Type B pancreatic cell (in vitro differentiated cells): ENCODE measurements at regions not wholly inside any gene's neighbourhood (a gene's known extent, or its start where the extent isn't known, plus 50 kb on each side); places are given as distances from the start of the nearest gene placed in this dataset.

Experiments used
- DNase-seq: peaks from one replicate; pipeline ENCODE4 v3.0.0; 2021; ENCODE audit warnings: mixed read lengths; ENCODE audit not compliant: unreplicated experiment; ENCODE audit errors: extremely low spot score
- H3K27ac Mint-ChIP-seq: 2 replicates; pipeline ENCODE4 v1.8.0; 2021; ENCODE audit warnings: mild to moderate bottlenecking, mixed read lengths
- H3K27me3 Mint-ChIP-seq: 2 replicates; pipeline ENCODE4 v1.8.0; 2021; ENCODE audit warnings: mixed read lengths
- H3K36me3 Mint-ChIP-seq: 2 replicates; pipeline ENCODE4 v1.8.0; 2021; ENCODE audit warnings: mixed read lengths
- H3K4me1 Mint-ChIP-seq: one replicate; pipeline ENCODE4 v1.8.0; 2021; ENCODE audit warnings: mixed read lengths; ENCODE audit not compliant: unreplicated experiment
- H3K4me3 Mint-ChIP-seq: 2 replicates; pipeline ENCODE4 v1.8.0; 2021; ENCODE audit warnings: mild to moderate bottlenecking, mixed read lengths
- H3K9me3 Mint-ChIP-seq: 2 replicates; pipeline ENCODE4 v1.8.0; 2021; ENCODE audit warnings: mixed read lengths
- CTCF ChIP-seq: fragments of 200-600 bp; sonication (generic); conservative IDR thresholded peaks from 2 replicates; pipeline ENCODE4 v1.5.0; 2021; ENCODE audit warnings: antibody characterized with exemption, mild to moderate bottlenecking

GRCh38 chr2:128714851-128715312, 396.2 kb upstream of the HS6ST1 start:
- Mint-ChIP-seq H3K27me3 (peaks cover 10% of the 10 kb centered on the region), H3K4me1 (no peaks in the 10 kb centered on the region), H3K27ac (no peak overlapping the region), H3K4me3 (no peak overlapping the region), H3K9me3 (peaks cover 7% of the 10 kb centered on the region), H3K36me3 (no peaks in the 10 kb centered on the region)
- DNase-seq = peak; percentile 56
- TF ChIP-seq CTCF = no peak

- no peak overlapping the region for H3K4me3 Mint-ChIP-seq
- H3K27me3 Mint-ChIP-seq = peaks cover 10% of the 10 kb centered on the region
- H3K9me3 Mint-ChIP-seq = peaks cover 11% of the 10 kb centered on the region
- H3K27ac Mint-ChIP-seq = no peak overlapping the region
- peak; percentile 43 for DNase-seq
- H3K4me1 Mint-ChIP-seq = no peaks in the 10 kb centered on the region
- no peak for TF ChIP-seq CTCF
- H3K36me3 Mint-ChIP-seq = no peaks in the 10 kb centered on the region
Observed at GRCh38 chr2:128715360-128715759, 396.7 kb upstream of the HS6ST1 start.

- Mint-ChIP-seq H3K4me1 (no peaks in the 10 kb centered on the region), H3K27ac (no peak overlapping the region), H3K36me3 (no peaks in the 10 kb centered on the region), H3K9me3 (peaks cover 15% of the 10 kb centered on the region), H3K4me3 (no peak overlapping the region), H3K27me3 (peaks cover 10% of the 10 kb centered on the region)
- peak; percentile 27 for DNase-seq
- no peak for TF ChIP-seq CTCF
Observed at GRCh38 chr2:128716299-128716721, 397.6 kb upstream of the HS6ST1 start.

GRCh38 chr2:128717758-128718710, 399.4 kb upstream of the HS6ST1 start:
- peaks cover 10% of the 10 kb centered on the region for H3K27me3 Mint-ChIP-seq
- DNase-seq = no peak
- no peak for TF ChIP-seq CTCF
- H3K4me1 Mint-ChIP-seq = no peaks in the 10 kb centered on the region
- H3K9me3 Mint-ChIP-seq = peaks cover 15% of the 10 kb centered on the region
- no peak overlapping the region for H3K27ac Mint-ChIP-seq
- no peak overlapping the region for H3K4me3 Mint-ChIP-seq
- no peaks in the 10 kb centered on the region for H3K36me3 Mint-ChIP-seq

GRCh38 chr2:128720080-128721022, 401.7 kb upstream of the HS6ST1 start:
- DNase-seq = no peak
- Mint-ChIP-seq H3K27ac (no peak overlapping the region), H3K4me3 (no peak overlapping the region), H3K27me3 (peaks cover 9% of the 10 kb centered on the region), H3K9me3 (peaks cover 10% of the 10 kb centered on the region), H3K4me1 (no peaks in the 10 kb centered on the region), H3K36me3 (no peaks in the 10 kb centered on the region)
- peak; percentile 53 for TF ChIP-seq CTCF
